GM18861 (cell line): ENCODE measurements at regions not wholly inside any gene's neighbourhood (a gene's known extent, or its start where the extent isn't known, plus 50 kb on each side); places are given as distances from the start of the nearest gene placed in this dataset.
"Not testable (repeated sequence)": the region's sequence is repeated elsewhere in the genome, so short reads cannot be mapped to it uniquely, and the experiment has no call there.

Experiments
- ATAC-seq: cut with Tn5 transposase; IDR thresholded peaks from one replicate; pipeline ENCODE4 v1.9.1; 2021; ENCODE audit not compliant: unreplicated experiment

- ATAC-seq: no peak
These were observed 204.6 kb upstream of the ALG10 start for GRCh38 chr12:33817713-33818112.

- ATAC-seq: no peak
These were observed 204.0 kb upstream of the ALG10 start for GRCh38 chr12:33818313-33818712.

- ATAC-seq: no peak
These were observed 196.9 kb upstream of the ALG10 start for GRCh38 chr12:33825442-33825841.

GRCh38 chr12:33825986-33826602, 196.2 kb upstream of the ALG10 start:
- no peak for ATAC-seq

- no peak for ATAC-seq
These were observed 194.0 kb upstream of the ALG10 start for GRCh38 chr12:33828326-33828725.

GRCh38 chr12:33830070-33830469, 192.2 kb upstream of the ALG10 start:
- ATAC-seq: no peak

- no peak for ATAC-seq
These were observed 189.4 kb upstream of the ALG10 start for GRCh38 chr12:33832900-33833299.

GRCh38 chr12:33834672-33835071, 187.6 kb upstream of the ALG10 start:
- ATAC-seq: no peak

- ATAC-seq: no peak
These were observed 145.7 kb upstream of the ALG10 start for GRCh38 chr12:33876618-33877017.

GRCh38 chr12:33892425-33892824, 129.9 kb upstream of the ALG10 start:
- ATAC-seq: no peak

GRCh38 chr12:33920460-33920859, 101.8 kb upstream of the ALG10 start:
- not testable (repeated sequence) for ATAC-seq

GRCh38 chr12:33926095-33926494, 96.2 kb upstream of the ALG10 start:
- no peak for ATAC-seq

GRCh38 chr12:33937669-33938068, 84.6 kb upstream of the ALG10 start:
- not testable (repeated sequence) for ATAC-seq

GRCh38 chr12:33942172-33942571, 80.1 kb upstream of the ALG10 start:
- no peak for ATAC-seq

- no peak for ATAC-seq
These were observed 77.4 kb upstream of the ALG10 start for GRCh38 chr12:33944703-33945437.

- ATAC-seq: no peak
These were observed 76.9 kb upstream of the ALG10 start for GRCh38 chr12:33945438-33945784.

GRCh38 chr12:33966219-33966618, 56.1 kb upstream of the ALG10 start:
- not testable (repeated sequence) for ATAC-seq

GRCh38 chr12:33967760-33968159, 54.5 kb upstream of the ALG10 start:
- no peak for ATAC-seq
